ENCODE measurements at regions not wholly inside any gene's neighbourhood (a gene's known extent, or its start where the extent isn't known, plus 50 kb on each side); places are given as distances from the start of the nearest gene placed in this dataset.

GRCh38 chr2:117485588-117485987 lies 328.9 kb upstream of the DDX18 start:
- H3K9ac ChIP-seq (ENCODE audit: low read length): no peak overlapping the region
- H4K20me1 ChIP-seq (ENCODE audit: insufficient read depth, low read length): no peaks in the 10 kb centered on the region
- no peaks in the 10 kb centered on the region for H3K4me1 ChIP-seq (ENCODE audit: low read length)
- H3K27me3 ChIP-seq (ENCODE audit: low read depth, low read length): no peaks in the 10 kb centered on the region
- no peak overlapping the region for H2AFZ ChIP-seq (ENCODE audit: low read depth, low read length)
- no peak overlapping the region for H3K4me2 ChIP-seq (ENCODE audit: low read length)
- H3K27ac ChIP-seq (ENCODE audit: low read length): no peak overlapping the region
- no peaks in the 10 kb centered on the region for H3K36me3 ChIP-seq (replicated peaks; ENCODE audit: low read depth, low read length)
- no peaks in the 10 kb centered on the region for H3K9me3 ChIP-seq (ENCODE audit: insufficient read depth, low read length)
- H3K4me3 ChIP-seq (ENCODE audit: low read length): no peak overlapping the region
- TF ChIP-seq EZH2phosphoT487 (IDR thresholded peaks at IDR 0.05; ENCODE audit: low read depth) (no peak), CTCF (IDR thresholded peaks at IDR 0.05; ENCODE audit: low read depth, low read length) (no peak)
- H3K79me2 ChIP-seq (ENCODE audit: low read length): no peaks in the 10 kb centered on the region

DNA sequence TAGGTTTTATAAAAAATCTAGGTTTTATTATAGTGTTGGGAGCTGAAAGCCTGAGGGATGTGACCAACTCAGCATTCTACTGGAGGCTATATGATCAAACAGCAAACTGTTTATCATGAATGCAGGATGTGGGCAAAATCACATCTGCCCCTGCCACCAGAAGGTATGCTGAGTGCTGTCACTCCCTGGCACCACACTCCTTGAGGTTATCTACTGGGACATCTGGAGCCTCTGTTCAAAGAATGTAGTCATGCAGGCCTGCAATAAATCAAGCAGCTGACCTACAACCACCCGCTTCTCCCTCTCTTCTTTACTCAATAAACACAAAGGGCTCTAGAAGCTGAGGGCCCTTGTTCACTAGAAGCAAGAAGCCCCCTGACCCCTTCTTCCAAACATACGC lies 328.4 kb upstream of the DDX18 start:
- H3K4me2 ChIP-seq (ENCODE audit: low read length): no peak overlapping the region
- H3K9ac ChIP-seq (ENCODE audit: low read length): no peak overlapping the region
- no peak overlapping the region for H3K27ac ChIP-seq (ENCODE audit: low read length)
- H4K20me1 ChIP-seq (ENCODE audit: insufficient read depth, low read length): no peaks in the 10 kb centered on the region
- H3K4me3 ChIP-seq (ENCODE audit: low read length): no peak overlapping the region
- H3K4me1 ChIP-seq (ENCODE audit: low read length): no peaks in the 10 kb centered on the region
- no peaks in the 10 kb centered on the region for H3K36me3 ChIP-seq (replicated peaks; ENCODE audit: low read depth, low read length)
- H3K27me3 ChIP-seq (ENCODE audit: low read depth, low read length): no peaks in the 10 kb centered on the region
- no peaks in the 10 kb centered on the region for H3K79me2 ChIP-seq (ENCODE audit: low read length)
- TF ChIP-seq CTCF (IDR thresholded peaks at IDR 0.05; ENCODE audit: low read depth, low read length): no peak
- TF ChIP-seq EZH2phosphoT487 (IDR thresholded peaks at IDR 0.05; ENCODE audit: low read depth): no peak
- H3K9me3 ChIP-seq (ENCODE audit: insufficient read depth, low read length): no peaks in the 10 kb centered on the region
- H2AFZ ChIP-seq (ENCODE audit: low read depth, low read length): no peak overlapping the region

GRCh38 chr2:117492209-117492851 lies 322.2 kb upstream of the DDX18 start:
- no peak overlapping the region for H3K4me3 ChIP-seq (ENCODE audit: low read length)

DNA sequence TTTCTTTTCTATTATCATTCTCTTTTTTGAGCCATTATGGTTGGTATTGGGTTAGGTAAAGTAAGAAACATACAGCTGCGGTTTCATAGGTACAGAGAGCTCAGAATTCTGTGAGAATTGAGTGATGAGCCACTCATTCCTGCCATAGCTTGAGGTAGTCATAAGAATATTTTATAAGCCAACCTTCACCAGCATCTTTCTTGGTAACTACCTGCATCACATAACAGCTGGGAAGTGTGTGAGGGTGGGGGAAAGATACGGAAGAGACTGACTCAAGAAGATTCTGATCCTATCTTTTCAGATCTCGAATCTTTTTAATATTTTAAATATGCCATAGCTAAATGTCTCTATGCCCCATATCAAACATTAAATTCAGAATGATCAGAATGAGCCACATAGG lies 313.8 kb upstream of the DDX18 start:
- Histone ChIP-seq H3K36me3 (replicated peaks; ENCODE audit: low read depth, low read length) (no peaks in the 10 kb centered on the region), H3K79me2 (ENCODE audit: low read length) (no peaks in the 10 kb centered on the region), H3K4me3 (ENCODE audit: low read length) (no peak overlapping the region), H3K9ac (ENCODE audit: low read length) (no peak overlapping the region), H2AFZ (ENCODE audit: low read depth, low read length) (no peak overlapping the region), H3K27me3 (ENCODE audit: low read depth, low read length) (no peaks in the 10 kb centered on the region), H3K27ac (ENCODE audit: low read length) (no peak overlapping the region), H4K20me1 (ENCODE audit: insufficient read depth, low read length) (no peaks in the 10 kb centered on the region), H3K4me2 (ENCODE audit: low read length) (no peak overlapping the region), H3K9me3 (ENCODE audit: insufficient read depth, low read length) (no peaks in the 10 kb centered on the region), H3K4me1 (ENCODE audit: low read length) (no peaks in the 10 kb centered on the region; the same call in 1 of the 2 replicates)
- TF ChIP-seq CTCF (IDR thresholded peaks at IDR 0.05; ENCODE audit: low read depth, low read length): no peak

More at GRCh38 chr2:117492209-117492851, 322.2 kb upstream of the DDX18 start:
- Histone ChIP-seq H3K27me3 (ENCODE audit: low read depth, low read length) (no peaks in the 10 kb centered on the region), H3K9me3 (ENCODE audit: insufficient read depth, low read length) (no peaks in the 10 kb centered on the region), H3K79me2 (ENCODE audit: low read length) (no peaks in the 10 kb centered on the region), H3K4me1 (ENCODE audit: low read length) (no peaks in the 10 kb centered on the region; the same call in 1 of the 2 replicates), H4K20me1 (ENCODE audit: insufficient read depth, low read length) (no peaks in the 10 kb centered on the region), H3K36me3 (replicated peaks; ENCODE audit: low read depth, low read length) (no peaks in the 10 kb centered on the region), H3K4me2 (ENCODE audit: low read length) (no peak overlapping the region), H3K9ac (ENCODE audit: low read length) (no peak overlapping the region), H3K27ac (ENCODE audit: low read length) (no peak overlapping the region), H2AFZ (ENCODE audit: low read depth, low read length) (no peak overlapping the region)
- no peak for TF ChIP-seq EZH2phosphoT487 (IDR thresholded peaks at IDR 0.05; ENCODE audit: low read depth)
- TF ChIP-seq CTCF (IDR thresholded peaks at IDR 0.05; ENCODE audit: low read depth, low read length): no peak

Measured in OCI-LY3 (cell line).